NCI-H774 (cell line): ENCODE measurements at regions not wholly inside any gene's neighbourhood (a gene's known extent, or its start where the extent isn't known, plus 50 kb on each side); places are given as distances from the start of the nearest gene placed in this dataset.
A peak's percentile ranks its signal among the peaks of the same experiment; 100 is the strongest.
"Not testable (repeated sequence)": the region's sequence is repeated elsewhere in the genome, so short reads cannot be mapped to it uniquely, and the experiment has no call there.

Source experiments
- DNase-seq: peaks from one replicate; lab custom pipeline; 2025; lab: John Stamatoyannopoulos, UW

DNA sequence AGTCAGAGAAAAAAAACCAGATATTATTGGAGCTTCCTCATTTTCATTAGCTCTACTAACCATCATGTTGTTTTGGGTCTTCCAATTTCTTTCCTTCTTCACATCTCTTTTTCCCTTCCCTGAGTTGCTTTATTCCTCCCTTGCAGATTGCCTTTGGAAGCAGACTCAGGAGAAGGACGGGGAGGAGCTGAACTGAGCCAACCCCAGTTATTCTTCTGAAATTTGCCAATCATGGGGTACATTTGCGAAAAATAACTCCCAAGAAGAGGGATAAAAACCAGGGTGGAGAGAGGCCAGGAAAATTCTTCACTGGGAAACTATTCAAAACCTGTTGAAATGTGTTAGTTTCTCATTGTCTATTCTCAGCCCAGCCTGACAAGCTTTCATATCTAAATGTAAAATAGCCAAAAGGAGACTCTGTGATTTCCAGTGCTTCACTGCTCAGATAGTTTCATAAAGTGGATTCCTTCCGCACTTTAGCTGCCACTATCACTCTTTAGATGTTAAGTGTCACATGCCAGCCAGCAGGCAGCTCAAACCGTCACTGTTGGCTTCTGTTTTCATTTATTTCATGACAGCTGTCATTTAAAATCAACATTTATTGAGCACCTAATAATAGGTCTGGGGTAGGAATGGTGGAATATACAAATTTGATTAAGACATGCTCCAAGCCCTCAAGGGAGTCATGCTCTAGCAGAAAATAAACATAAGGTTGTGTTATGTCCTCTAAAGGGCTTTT is 204.5 kb downstream of the SREK1 start:
- no peak for DNase-seq

DNA sequence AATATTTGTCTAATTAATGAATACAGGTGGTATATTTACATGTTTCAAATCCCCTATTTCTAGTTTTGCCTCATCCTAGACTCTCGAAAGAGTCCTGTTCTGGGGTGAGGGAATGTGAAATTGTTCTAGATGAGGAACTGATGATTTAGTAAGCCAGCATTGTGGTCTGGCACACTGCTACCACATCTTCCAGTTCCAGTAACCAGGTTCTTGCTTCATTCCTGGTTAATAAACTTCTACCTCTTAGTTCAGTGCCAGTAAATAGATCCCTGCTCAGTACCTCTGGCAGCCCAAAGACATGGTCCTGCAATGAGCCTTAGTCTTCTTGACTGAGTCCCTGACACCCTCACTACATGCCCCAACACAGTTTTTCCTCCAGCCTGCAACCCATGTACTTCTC is 207.7 kb downstream of the SREK1 start:
- no peak for DNase-seq

DNA sequence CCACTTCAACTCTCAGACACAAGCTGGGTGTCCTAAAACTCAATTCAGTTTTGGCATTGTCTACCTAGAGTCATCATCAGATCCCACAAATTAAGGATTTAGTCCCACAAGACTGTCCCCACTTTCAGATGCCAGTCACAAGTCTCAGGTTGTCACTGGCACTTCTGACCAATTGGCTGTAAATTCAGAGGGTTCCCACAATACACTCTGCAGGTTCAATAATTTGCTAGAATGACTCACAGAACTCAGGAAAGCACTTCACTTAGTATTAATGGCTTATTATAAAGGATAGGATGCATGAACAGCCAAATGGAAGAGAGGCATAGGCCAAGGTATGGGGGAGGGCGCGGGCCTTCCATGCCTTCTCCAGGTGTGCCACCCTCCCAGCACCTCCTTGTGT is 209.1 kb downstream of the SREK1 start:
- DNase-seq: no peak

DNA sequence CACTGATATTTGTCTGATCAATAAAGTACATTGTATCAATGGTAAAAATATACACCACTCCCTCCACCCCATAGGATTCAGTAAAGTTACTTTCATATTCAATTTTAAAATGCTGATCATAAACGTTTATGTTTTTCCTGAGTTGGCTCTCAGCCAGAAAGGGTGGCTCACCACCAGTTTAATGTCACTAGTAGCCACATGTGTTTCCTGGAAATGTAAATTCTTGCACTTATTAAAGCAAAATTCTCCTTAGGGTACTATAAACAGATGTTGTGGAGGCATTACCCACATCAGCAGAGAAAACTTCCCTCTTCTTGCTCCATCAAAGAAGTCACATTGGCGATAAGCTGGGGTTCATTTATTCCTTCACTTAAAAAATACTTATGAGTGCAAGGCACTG is 210.3 kb downstream of the SREK1 start:
- DNase-seq: no peak

DNA sequence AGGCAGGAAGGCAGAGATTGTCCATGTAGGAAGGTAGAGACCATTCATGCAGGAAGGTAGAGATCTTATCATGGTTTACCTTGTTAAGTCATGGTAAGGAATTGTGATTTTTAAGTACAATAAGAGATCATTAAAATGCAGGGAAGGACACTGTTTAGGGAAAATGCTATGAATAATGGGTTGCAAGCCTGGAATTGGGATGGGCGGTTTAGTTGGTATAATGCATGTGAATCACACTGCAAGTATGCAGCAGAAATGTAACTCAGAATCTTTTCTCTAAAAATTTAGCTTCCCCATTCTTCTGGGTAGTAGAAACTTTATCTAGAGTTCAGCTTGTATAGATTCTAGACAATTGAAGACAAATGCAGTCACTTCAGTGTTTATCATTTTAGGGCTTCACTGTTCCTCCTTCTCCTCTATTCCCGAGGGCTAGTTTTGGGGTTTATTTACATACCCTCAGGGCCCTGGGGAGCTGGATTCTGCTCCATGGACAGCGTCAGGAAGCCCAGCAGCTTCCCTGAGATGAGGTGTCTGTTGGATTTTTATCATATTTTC is 212.0 kb downstream of the SREK1 start:
- no peak for DNase-seq

DNA sequence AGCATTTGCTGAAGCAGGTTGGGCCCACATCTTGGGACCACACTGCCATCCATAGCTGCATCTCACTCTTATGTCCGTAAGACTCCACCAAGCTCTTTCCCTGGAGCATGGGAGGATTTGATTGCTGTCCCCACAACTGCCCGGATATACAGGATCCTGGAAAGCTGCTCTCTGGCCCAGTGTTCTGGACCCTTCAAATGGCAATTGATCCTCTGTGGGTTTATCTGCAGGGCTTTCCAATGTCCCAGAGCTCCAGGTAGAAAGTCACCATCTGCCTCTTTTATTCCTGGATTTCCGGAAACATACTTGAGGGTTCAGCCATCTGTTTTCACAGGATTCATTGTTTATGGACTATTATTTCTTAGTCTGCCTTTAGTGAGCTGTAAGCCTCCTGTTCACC is 214.6 kb downstream of the SREK1 start:
- no peak for DNase-seq

DNA sequence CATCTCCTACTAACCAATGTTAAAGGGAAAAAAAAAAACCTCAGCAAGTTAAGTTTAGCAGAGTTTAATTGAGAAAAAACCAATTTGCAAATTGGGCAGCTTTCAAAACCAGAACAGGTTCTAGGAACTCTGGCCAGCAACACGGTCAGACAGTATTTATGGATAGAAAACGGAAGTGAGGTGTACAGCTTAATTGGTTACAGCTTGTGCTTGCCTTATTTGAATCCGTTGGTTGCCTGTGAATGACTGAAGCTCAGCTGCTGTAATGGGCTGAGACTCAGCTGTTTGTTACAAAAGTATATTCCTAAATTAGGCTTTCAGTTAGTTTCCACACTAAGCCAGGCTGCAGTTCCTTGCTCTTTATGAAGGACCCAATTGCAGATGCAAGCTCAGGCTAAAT is 217.0 kb downstream of the SREK1 start:
- no peak for DNase-seq

DNA sequence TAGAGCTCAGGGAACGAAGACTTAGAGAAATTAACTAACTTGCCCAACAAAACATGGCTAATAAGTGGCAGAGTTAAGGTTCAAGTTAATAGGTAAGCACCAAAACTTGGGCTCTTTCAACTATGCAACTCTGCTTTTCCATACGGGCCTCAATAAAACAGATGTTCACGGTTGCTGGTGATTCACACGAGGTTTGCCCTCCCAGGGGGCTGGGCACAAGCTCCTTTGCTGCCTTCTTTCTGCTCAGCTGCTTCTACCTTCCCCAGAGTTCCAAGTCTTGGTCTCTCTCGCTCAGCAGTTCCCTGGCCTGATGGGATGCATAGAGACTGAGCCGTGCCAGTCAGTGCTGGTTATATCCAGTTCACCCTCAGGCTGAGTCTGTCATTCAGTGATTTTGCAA is 217.9 kb downstream of the SREK1 start:
- DNase-seq: no peak

DNA sequence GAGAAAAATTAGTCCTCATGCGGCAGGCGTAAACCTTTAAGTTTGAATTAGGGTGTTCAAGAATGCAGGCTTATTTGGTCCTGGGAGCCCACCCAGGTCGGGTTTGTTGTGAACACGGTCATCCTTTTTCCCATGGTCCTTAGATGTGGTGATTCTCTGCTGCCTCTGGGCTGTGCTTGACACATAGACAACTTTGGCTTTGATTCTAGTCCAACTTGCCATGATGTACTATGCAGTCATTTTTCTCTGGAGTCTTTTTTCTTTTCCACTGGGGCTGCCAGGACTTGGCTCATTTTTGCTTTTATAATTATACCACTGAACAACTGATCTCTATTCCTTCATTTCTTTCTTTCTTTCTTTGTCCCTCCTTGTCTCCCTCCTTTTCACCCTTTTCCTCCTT is 218.6 kb downstream of the SREK1 start:
- no peak for DNase-seq

DNA sequence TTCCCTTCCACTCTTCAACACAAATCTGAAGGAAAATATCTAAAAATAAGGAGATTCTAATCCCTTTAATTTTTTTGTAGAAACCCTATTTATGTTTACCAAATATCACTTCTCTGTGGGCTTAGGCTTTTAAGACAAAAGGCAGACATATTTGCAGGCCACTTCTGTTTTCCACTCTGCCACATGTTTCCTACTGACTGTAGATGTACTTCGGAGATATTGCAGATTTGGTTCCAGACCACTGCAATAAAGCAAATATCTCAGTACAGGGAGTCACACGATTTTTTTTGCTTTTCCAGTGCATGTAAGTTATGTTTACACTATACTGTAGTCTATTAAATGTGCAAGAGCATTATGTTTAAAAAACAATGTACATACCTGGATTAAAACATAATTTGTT is 219.0 kb downstream of the SREK1 start:
- no peak for DNase-seq

DNA sequence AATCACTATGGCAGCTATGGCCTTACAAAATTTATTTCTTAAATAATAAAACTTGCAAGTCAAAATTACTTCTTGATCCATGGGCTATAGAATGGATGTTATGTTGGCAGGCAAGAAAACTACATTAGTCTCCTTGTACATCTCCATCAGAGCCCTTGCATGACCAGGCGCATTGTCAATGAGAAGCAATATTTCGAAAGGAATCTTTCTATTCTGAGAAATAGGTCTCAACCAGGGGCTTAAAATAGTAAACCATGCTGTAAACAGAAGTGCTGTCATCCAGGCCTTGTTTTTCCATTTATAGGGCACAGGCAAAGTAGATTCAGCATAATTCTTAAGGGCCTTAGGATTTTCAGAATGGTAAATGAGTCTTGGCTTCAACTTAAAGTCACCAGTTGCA is 220.1 kb downstream of the SREK1 start:
- no peak for DNase-seq

DNA sequence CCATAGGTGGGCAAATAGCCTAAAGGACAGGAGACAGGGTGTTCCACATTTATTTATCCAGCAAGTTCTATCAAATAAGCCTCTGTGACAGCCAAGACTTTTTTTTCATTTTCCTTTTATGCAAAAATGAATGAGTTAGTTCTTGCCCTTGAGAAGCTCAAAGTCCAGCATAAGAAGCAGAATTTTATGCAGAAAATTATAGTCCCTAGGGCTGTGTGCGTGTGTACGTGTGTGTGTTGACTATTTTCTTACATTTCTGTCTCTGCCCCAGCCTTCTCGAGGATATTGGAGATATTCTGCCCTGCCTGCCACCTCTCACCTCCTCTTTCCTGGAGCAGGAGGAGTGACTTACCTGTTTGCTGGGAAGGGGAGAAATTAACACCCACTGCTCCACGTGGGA is 221.9 kb downstream of the SREK1 start:
- DNase-seq: no peak

DNA sequence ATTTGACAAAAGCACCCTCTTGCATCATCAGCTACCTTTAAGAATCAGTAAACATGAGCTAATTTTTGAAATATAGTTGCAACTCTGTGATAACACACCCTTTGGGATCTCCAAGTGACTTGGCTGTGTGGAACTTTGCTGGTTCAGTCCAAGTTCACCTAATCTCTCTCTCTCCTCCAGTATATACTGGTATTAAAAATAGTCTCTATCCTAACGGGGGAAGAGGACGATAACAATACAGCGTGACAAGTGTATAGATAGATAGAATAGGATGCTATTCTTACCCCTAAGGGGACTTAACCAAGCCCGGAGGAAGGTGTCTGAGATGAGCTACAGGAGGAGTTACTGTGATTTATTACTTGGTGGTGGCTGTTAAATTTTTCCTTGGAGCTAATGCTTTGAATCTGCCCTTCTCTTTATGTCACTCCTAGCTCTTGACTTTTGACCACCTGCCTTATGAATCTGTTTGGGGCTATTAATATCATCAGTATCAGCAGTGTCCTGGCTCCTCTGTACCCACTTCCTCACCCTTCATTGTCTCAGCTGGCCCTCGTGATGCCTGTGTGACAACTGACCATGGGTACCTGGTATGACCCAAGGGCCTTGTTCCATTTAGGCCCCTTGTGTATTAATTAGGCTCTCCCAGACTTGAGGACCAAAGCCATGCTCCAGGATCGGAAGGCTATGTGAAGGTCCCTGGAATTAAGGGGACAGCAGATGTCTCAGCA is 223.9 kb downstream of the SREK1 start:
- DNase-seq: no peak

DNA sequence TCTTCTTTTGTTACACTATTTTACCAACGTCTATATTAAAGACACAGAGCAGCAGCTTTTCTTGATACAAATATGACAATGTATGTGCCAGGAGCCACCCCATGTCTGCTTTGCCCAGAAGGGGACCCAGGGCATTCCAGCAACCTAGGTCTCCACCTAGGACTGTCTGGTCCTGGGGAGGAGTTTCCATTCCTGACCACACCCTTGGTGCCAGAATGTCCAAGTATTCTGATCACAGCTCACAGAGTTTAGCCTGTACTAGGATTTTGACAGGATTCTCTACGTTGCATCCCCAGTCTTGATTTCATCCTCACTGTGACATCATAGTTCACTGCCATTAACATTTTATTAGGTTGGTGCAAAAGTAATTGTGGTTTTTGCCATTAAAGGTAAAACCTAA is 224.7 kb downstream of the SREK1 start:
- DNase-seq: no peak

DNA sequence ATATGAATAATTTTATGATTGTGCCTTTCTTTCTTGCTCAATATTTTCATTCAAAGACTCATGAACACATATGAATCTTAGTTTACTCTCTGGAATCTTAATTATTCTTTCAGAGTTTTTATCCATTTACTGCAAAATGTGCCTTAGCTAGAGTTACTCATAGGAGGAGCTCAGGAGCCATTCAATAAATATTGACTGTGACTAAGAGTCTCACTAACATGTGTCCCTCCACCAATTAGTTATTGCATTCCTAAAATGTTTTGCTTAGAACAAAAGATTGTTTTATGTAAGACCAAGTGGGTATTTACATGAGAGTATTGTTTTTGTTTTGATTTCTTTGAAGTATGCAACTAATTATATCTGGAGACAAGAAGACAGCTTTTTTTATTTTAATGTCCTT is 218.4 kb upstream of the MAST4 start:
- no peak for DNase-seq

DNA sequence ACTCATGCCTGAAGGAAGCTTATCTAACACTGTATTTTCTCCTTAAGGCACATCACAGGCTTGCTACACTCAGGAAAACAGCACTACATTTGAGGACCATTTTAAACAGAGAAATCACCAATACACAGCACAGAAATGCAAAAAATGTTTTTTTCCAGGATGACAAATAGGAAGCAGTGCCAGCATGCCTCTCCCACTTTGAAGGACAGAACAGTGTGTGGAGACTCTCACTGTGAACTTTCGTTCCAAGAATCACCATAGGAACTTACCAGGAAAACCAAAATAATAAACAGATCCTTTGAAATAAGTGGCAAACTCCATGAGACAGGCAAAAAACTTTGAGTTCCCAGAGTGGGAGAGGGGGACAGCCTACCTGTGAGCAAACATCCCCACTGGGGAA is 217.8 kb upstream of the MAST4 start:
- no peak for DNase-seq

DNA sequence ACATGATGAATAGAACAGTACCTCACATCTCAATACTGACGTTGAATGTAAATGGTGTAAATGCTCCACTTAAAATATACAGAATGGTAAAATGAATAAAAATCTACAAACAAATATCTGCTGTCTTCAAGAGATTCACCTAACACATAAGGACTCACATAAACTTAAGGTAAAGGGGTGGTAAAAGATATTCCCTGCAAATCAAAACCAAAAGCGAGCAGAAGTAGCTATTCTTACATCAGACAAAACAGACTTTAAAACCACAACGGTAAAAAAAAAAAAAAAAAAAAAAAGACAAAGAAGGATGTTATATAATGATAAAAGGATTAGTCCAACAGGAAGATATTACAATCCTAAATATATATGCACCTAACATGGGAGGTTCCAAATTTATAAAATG is 214.0 kb upstream of the MAST4 start:
- no peak for DNase-seq

DNA sequence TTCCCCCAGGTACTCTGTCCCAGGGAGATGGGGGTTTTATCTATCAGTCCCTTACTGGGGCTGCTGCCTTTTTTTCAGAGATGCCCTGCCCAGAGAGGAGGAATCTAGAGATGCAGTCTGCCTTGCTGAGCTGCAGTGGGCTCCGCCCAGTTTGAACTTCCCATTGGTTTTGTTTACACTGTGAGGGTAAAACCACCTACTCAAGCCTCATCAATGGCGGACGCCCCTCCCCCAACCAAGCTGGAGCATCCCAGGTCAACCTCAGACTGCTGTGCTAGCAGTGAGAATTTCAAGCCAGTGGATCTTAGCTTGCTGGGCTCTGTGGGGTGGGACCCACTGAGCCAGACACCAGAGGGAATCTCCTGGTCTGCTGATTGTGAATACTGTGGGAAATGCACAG is 191.0 kb upstream of the MAST4 start:
- not testable (repeated sequence) for DNase-seq

DNA sequence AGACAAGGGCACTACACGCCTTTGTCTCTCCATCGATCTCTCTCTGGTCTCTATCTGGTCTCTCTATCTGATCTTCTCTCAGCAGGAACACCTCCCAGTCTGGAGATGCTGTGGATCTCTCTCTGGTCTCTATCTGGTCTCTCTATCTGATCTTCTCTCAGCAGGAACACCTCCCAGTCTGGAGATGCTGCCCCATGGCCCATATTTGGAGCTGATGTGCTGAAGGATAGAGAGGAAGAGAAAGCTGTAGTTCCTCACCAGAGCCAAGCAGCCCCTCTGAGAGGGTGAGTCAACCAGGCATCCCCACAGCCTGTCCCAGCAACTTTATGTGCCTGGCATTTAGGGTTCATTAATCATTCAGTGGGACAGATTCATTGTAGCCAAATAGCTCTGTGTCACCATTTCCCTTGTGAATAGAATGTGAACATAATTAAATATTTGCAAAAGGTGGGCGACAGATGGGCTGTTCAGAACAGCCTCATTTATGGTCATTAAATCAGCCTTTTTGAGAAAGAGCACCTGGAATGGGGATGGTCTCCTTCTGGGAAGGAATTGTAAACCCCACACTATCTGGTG is 189.3 kb upstream of the MAST4 start:
- peak; percentile 43 for DNase-seq

DNA sequence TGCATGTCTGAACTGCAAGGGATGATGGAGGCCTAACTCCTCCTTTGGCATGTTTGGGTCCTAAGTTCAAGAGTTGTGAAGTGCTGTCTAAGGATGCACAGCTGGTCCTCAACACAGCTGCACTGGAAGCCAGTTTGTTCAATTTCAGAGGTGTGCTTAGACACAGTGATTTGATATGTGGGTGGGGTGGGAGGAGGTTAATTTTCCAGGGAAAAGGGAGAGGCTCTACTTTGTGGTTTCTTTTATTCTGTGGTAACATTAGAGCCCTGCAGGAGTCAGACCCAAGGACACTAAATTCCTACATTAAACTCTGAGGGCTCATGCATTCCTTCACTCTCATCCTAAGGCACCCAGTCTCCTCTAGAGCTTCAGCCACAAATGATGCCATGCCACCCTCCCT is 188.4 kb upstream of the MAST4 start:
- DNase-seq: no peak

DNA sequence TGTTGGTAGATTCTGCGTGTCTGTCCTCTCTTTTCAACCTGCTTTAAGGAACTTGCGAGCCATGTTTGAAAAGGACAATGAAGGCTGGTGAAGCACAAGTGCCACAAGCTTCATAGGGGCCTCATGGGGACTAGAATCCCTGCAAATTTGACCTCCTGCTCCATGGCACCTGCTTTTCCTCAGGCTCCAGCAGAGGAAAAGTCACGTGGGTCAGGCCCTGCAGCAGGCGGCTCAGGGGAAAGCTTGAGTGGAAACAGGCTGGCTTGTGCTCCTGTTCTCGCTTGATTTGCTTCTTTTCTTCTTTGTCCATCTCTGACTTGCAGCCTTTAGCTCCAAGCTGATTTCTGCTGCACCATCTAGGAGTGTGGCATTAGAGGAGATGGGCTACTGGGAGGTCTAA is 187.6 kb upstream of the MAST4 start:
- no peak for DNase-seq

DNA sequence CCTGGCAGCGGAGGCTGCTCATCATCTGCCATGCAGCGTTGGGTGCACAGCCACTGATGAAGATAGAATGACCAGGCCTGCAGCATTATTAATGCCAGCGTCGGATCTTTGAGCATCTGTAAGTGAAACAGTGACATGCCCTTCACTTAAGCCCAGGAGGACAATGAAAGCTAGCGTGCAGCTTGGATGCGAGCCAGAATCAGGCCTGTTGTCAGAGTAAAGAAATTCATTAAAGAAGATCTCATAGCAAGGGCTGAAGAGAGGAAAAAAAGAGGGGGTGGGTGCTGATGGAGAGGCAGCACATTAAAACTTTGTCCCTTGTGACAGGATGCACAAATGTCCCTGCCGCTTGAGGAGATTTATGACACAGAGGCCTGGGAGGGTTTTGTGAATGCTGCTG is 186.1 kb upstream of the MAST4 start:
- DNase-seq: no peak

DNA sequence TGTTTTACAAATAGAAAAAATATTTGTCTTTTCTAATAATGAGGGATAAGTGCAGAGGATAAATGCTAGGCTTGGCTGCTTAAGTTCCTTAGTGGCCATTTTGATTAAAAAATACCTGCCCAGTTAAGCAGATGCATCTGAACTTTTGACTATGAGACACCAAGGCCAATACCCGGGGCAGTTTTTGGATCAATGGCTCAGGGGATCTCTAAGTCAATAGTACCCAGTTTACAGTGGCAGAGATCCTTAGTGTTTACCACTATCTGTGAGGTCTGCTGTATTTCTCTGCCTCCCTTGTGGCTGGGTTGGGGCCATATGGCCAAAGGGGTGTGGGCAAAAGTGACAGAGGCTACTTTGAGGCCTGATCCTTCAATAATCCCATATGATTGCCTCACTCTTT is 184.5 kb upstream of the MAST4 start:
- DNase-seq: no peak
